GM13976 (cell line): ENCODE measurements at regions not wholly inside any gene's neighbourhood (a gene's known extent, or its start where the extent isn't known, plus 50 kb on each side); places are given as distances from the start of the nearest gene placed in this dataset.

Source experiments
- DNase-seq: peaks from one replicate; pipeline ENCODE4 v3.0.0; 2012; ENCODE audit warnings: low spot score
- CTCF ChIP-seq: IDR thresholded peaks from 2 replicates; pipeline ENCODE4 v1.5.1; 2012; ENCODE audit warnings: borderline replicate concordance, mild to moderate bottlenecking; ENCODE audit not compliant: insufficient read depth; ENCODE audit errors: extremely low read depth, missing control alignments, control extremely low read depth
- in situ Hi-C: fragments of 300-500 bp; cut with MboI; formaldehyde crosslinking; loops from one replicate; pipeline ENCODE4 v1.12.0; 2022; ENCODE audit warnings: low sequenced_read_pairs, mixed read lengths, inconsistent platforms; ENCODE audit not compliant: unreplicated experiment

GRCh38 chr18:40524881-40525280 is 1430.2 kb upstream of the PIK3C3 start:
- in situ Hi-C loops, result no loop called here
- no peak for TF ChIP-seq CTCF
- DNase-seq, result no peak

- DNase-seq, result no peak
- no peak for TF ChIP-seq CTCF
- in situ Hi-C loops, result no loop called here
Measured at GRCh38 chr18:40523287-40523686, 1431.7 kb upstream of the PIK3C3 start.

- no peak for DNase-seq
- in situ Hi-C loops, result no loop called here
- no peak for TF ChIP-seq CTCF
Measured at GRCh38 chr18:40501026-40501425, 1454.0 kb upstream of the PIK3C3 start.

- in situ Hi-C loops, result no loop called here
- no peak for TF ChIP-seq CTCF
- no peak for DNase-seq
Measured at GRCh38 chr18:40494603-40495002, 1460.4 kb upstream of the PIK3C3 start.

- no peak for DNase-seq
- TF ChIP-seq CTCF, result no peak
- in situ Hi-C loops, result no loop called here
Measured at GRCh38 chr18:40493316-40493715, 1461.7 kb upstream of the PIK3C3 start.

GRCh38 chr18:40489301-40489700 is 1465.7 kb upstream of the PIK3C3 start:
- in situ Hi-C loops, result no loop called here
- no peak for DNase-seq
- no peak for TF ChIP-seq CTCF

- no peak for TF ChIP-seq CTCF
- no peak for DNase-seq
- in situ Hi-C loops, result no loop called here
Measured at GRCh38 chr18:40485318-40485717, 1469.7 kb upstream of the PIK3C3 start.
